ENCODE measurements at regions not wholly inside any gene's neighbourhood (a gene's known extent, or its start where the extent isn't known, plus 50 kb on each side); places are given as distances from the start of the nearest gene placed in this dataset.
"Not testable (repeated sequence)": the region's sequence is repeated elsewhere in the genome, so short reads cannot be mapped to it uniquely, and the experiment has no call there.

GRCh38 chr10:5291501-5292195, 73.1 kb upstream of the UCN3 start:
- Histone ChIP-seq H3K36me3 (no peaks in the 10 kb centered on the region), H3K27me3 (no peaks in the 10 kb centered on the region), H3K4me3 (ENCODE audit: low read depth, low read length) (no peak overlapping the region), H3K9me3 (no peaks in the 10 kb centered on the region), H3K4me1 (no peaks in the 10 kb centered on the region)
- TF ChIP-seq, protein P1, sequence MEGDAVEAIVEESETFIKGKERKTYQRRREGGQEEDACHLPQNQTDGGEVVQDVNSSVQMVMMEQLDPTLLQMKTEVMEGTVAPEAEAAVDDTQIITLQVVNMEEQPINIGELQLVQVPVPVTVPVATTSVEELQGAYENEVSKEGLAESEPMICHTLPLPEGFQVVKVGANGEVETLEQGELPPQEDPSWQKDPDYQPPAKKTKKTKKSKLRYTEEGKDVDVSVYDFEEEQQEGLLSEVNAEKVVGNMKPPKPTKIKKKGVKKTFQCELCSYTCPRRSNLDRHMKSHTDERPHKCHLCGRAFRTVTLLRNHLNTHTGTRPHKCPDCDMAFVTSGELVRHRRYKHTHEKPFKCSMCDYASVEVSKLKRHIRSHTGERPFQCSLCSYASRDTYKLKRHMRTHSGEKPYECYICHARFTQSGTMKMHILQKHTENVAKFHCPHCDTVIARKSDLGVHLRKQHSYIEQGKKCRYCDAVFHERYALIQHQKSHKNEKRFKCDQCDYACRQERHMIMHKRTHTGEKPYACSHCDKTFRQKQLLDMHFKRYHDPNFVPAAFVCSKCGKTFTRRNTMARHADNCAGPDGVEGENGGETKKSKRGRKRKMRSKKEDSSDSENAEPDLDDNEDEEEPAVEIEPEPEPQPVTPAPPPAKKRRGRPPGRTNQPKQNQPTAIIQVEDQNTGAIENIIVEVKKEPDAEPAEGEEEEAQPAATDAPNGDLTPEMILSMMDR (IDR thresholded peaks at IDR 0.05; ENCODE audit: low read depth, low read length), result no peak
- DNase-seq, result no peak

GRCh38 chr10:5292196-5292735, 72.5 kb upstream of the UCN3 start:
- Histone ChIP-seq H3K4me3 (ENCODE audit: low read depth, low read length) (no peak overlapping the region), H3K4me1 (no peaks in the 10 kb centered on the region), H3K9me3 (no peaks in the 10 kb centered on the region), H3K27me3 (no peaks in the 10 kb centered on the region), H3K36me3 (no peaks in the 10 kb centered on the region)
- no peak for DNase-seq
- TF ChIP-seq, protein P1 (IDR thresholded peaks at IDR 0.05; ENCODE audit: low read depth, low read length), result no peak

DNA sequence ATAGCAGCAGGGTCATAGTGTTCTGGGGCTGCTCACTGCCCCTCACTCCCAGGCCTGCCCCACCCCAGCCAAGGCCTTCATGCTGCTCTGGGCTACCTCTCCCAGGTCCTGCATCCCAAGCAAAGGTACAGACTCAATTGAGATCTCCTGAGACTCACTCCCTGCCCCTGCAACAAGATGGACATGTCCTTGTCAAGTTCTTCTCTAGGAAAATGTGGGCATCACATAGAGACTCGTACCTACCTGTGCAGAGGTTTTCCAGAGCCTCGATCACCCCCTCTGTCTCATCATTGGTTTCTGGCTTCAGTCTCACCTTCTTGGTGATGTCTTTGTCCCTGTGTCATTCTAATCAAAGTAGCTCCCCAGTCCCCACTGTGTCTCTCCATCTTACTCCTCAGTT, 71.8 kb upstream of the UCN3 start:
- not testable (repeated sequence) for H3K4me1 ChIP-seq; H3K27me3 ChIP-seq; H3K4me3 ChIP-seq (ENCODE audit: low read depth, low read length); H3K9me3 ChIP-seq; H3K36me3 ChIP-seq; DNase-seq

GRCh38 chr10:5293691-5294550, 70.8 kb upstream of the UCN3 start:
- no peaks in the 10 kb centered on the region for H3K9me3 ChIP-seq
- no peaks in the 10 kb centered on the region for H3K36me3 ChIP-seq
- H3K27me3 ChIP-seq, result no peaks in the 10 kb centered on the region
- DNase-seq, result peak; percentile 57
- TF ChIP-seq, protein P1 (IDR thresholded peaks at IDR 0.05; ENCODE audit: low read depth, low read length), result peak; percentile 46
- H3K4me3 ChIP-seq (ENCODE audit: low read depth, low read length), result no peak overlapping the region
- H3K4me1 ChIP-seq, result no peaks in the 10 kb centered on the region

- no peak for DNase-seq
- TF ChIP-seq, protein P1 (IDR thresholded peaks at IDR 0.05; ENCODE audit: low read depth, low read length), result no peak
- Histone ChIP-seq H3K4me1 (no peaks in the 10 kb centered on the region), H3K4me3 (ENCODE audit: low read depth, low read length) (no peak overlapping the region), H3K27me3 (no peaks in the 10 kb centered on the region), H3K9me3 (no peaks in the 10 kb centered on the region), H3K36me3 (no peaks in the 10 kb centered on the region)
Observed at GRCh38 chr10:5297466-5297865, 67.3 kb upstream of the UCN3 start.

GRCh38 chr10:5297996-5298395, 66.8 kb upstream of the UCN3 start:
- no peaks in the 10 kb centered on the region for H3K36me3 ChIP-seq
- H3K4me3 ChIP-seq (ENCODE audit: low read depth, low read length), result no peak overlapping the region
- no peak for DNase-seq
- H3K4me1 ChIP-seq, result no peaks in the 10 kb centered on the region
- no peaks in the 10 kb centered on the region for H3K27me3 ChIP-seq
- no peaks in the 10 kb centered on the region for H3K9me3 ChIP-seq
- TF ChIP-seq, protein P1 (IDR thresholded peaks at IDR 0.05; ENCODE audit: low read depth, low read length), result no peak

All from BE2C (cell line).